ENCODE measurements at regions not wholly inside any gene's neighbourhood (a gene's known extent, or its start where the extent isn't known, plus 50 kb on each side); places are given as distances from the start of the nearest gene placed in this dataset.

- Histone ChIP-seq H2BK5ac (ENCODE audit: insufficient read length, low read length) (no peak overlapping the region), H3K27me3 (ENCODE audit: insufficient read depth, low read length) (no peaks in the 10 kb centered on the region), H2BK15ac (ENCODE audit: low read depth, low read length) (no peak overlapping the region), H3K4ac (ENCODE audit: low read depth, low read length) (no peak overlapping the region), H3T11ph (ENCODE audit: low read length) (no peak overlapping the region), H3K9me3 (ENCODE audit: control insufficient read depth, low read depth, low read length) (no peaks in the 10 kb centered on the region), H4K8ac (replicated peaks; ENCODE audit: insufficient read length, low read depth, low read length) (no peak overlapping the region), H3K23ac (ENCODE audit: insufficient read length, low read depth, low read length) (no peak overlapping the region), H3K18ac (ENCODE audit: insufficient read length, low read depth, low read length) (no peak overlapping the region), H2BK20ac (ENCODE audit: low read depth, low read length, poor library complexity, severe bottlenecking) (no peak overlapping the region), H2BK12ac (ENCODE audit: insufficient read length, low read depth, low read length) (no peak overlapping the region), H3K79me1 (ENCODE audit: insufficient read depth, low read depth, low read length, poor library complexity, severe bottlenecking) (no peaks in the 10 kb centered on the region), H2BK120ac (ENCODE audit: low read depth, low read length, poor library complexity, severe bottlenecking) (no peak overlapping the region), H3K27ac (ENCODE audit: insufficient read length, low read depth, low read length) (no peak overlapping the region), H3K4me2 (ENCODE audit: insufficient read depth, insufficient read length, low read length) (no peak overlapping the region), H4K91ac (ENCODE audit: insufficient read length, low read depth, low read length) (no peak overlapping the region), H3K56ac (ENCODE audit: insufficient read length, low read depth, low read length) (no peak overlapping the region), H3K23me2 (ENCODE audit: insufficient read length, low read depth, low read length, poor library complexity, severe bottlenecking) (no peaks in the 10 kb centered on the region), H3K4me1 (ENCODE audit: insufficient read depth, low read length) (no peaks in the 10 kb centered on the region), H3K9ac (ENCODE audit: extremely low read depth, insufficient read length, low read length) (no peak overlapping the region), H3K14ac (ENCODE audit: insufficient read depth, low read length) (no peak overlapping the region), H2AFZ (ENCODE audit: low read length) (no peak overlapping the region), H4K20me1 (ENCODE audit: control insufficient read depth, insufficient read depth, insufficient read length) (no peaks in the 10 kb centered on the region), H4K5ac (ENCODE audit: insufficient read length, low read depth, low read length) (no peak overlapping the region), H2AK5ac (ENCODE audit: insufficient read length, low read length) (no peak overlapping the region), H3K79me2 (ENCODE audit: insufficient read depth, low read length) (no peaks in the 10 kb centered on the region)
- H3K36me3 Mint-ChIP-seq (ENCODE audit: insufficient read depth in 1 of 3, low read depth in 3 of 3) = no peaks in the 10 kb centered on the region
- H3K27ac Mint-ChIP-seq = no peak overlapping the region
- H3K27me3 Mint-ChIP-seq (ENCODE audit: low read depth) = peaks cover 1% of the 10 kb centered on the region; the same call in 1 of the 2 replicates
- H3K4me1 Mint-ChIP-seq = no peaks in the 10 kb centered on the region
- no CpG with 5 or more reads among the region's 2 CpGs for WGBS (ENCODE audit: extremely low coverage, insufficient read length, low lambda C conversion rate)
- no peak overlapping the region for H3K4me3 Mint-ChIP-seq
- TF ChIP-seq, protein P1, sequence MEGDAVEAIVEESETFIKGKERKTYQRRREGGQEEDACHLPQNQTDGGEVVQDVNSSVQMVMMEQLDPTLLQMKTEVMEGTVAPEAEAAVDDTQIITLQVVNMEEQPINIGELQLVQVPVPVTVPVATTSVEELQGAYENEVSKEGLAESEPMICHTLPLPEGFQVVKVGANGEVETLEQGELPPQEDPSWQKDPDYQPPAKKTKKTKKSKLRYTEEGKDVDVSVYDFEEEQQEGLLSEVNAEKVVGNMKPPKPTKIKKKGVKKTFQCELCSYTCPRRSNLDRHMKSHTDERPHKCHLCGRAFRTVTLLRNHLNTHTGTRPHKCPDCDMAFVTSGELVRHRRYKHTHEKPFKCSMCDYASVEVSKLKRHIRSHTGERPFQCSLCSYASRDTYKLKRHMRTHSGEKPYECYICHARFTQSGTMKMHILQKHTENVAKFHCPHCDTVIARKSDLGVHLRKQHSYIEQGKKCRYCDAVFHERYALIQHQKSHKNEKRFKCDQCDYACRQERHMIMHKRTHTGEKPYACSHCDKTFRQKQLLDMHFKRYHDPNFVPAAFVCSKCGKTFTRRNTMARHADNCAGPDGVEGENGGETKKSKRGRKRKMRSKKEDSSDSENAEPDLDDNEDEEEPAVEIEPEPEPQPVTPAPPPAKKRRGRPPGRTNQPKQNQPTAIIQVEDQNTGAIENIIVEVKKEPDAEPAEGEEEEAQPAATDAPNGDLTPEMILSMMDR (conservative IDR thresholded peaks at IDR 0.05) = no peak
- DNase-seq = no peak
- no peaks in the 10 kb centered on the region for H3K9me3 Mint-ChIP-seq
Observed at GRCh38 chr18:57927511-57927910, 116.5 kb upstream of the NEDD4L start.

Measured in H9 (cell line).